SU-DHL-6 (cell line): ENCODE measurements at regions not wholly inside any gene's neighbourhood (a gene's known extent, or its start where the extent isn't known, plus 50 kb on each side); places are given as distances from the start of the nearest gene placed in this dataset.

Source experiments
- H2AFZ ChIP-seq: fragments of 200-600 bp; sonication (generic); 2 replicates; pipeline ENCODE4 v1.6.1; 2014; ENCODE audit warnings: low read depth, mild to moderate bottlenecking, moderate library complexity, mixed read lengths, antibody characterized with exemption, low read length; ENCODE audit not compliant: severe bottlenecking
- H3F3A ChIP-seq: fragments of 200-600 bp; shearing (Covaris generic); 2 replicates; pipeline ENCODE4 v1.6.0; 2016; ENCODE audit warnings: antibody characterized with exemption, mild to moderate bottlenecking; ENCODE audit not compliant: insufficient read depth
- H3K27ac ChIP-seq: fragments of 200-600 bp; sonication (generic); 2 replicates; pipeline ENCODE4 v1.5.1; 2016; ENCODE audit warnings: low read depth, mild to moderate bottlenecking, low read length, moderate library complexity, mixed read lengths
- H3K27me3 ChIP-seq: fragments of 200-600 bp; sonication (generic), shearing (Covaris generic); 2 replicates; pipeline ENCODE4 v1.6.0; 2014; ENCODE audit warnings: mild to moderate bottlenecking, low read length
- H3K36me3 ChIP-seq: fragments of 200-600 bp; sonication (generic); 2 replicates; pipeline ENCODE4 v1.6.1; 2014; ENCODE audit warnings: mild to moderate bottlenecking, low read length, mixed read lengths
- H3K4me2 ChIP-seq: fragments of 300-600, 200-600 bp; shearing (Covaris generic), sonication (generic); 2 replicates; pipeline ENCODE4 v1.6.0; 2014; ENCODE audit warnings: low read length, low read depth, mild to moderate bottlenecking; ENCODE audit not compliant: poor library complexity, severe bottlenecking
- H3K4me3 ChIP-seq: fragments of 200-600 bp; sonication (generic); 2 replicates; pipeline ENCODE4 v1.5.1; 2014; ENCODE audit warnings: antibody characterized with exemption, low read length, mild to moderate bottlenecking, mixed read lengths; ENCODE audit not compliant: insufficient read depth, poor library complexity, severe bottlenecking
- H3K79me2 ChIP-seq: fragments of 200-600 bp; sonication (generic); 2 replicates; pipeline ENCODE4 v1.6.1; 2014; ENCODE audit warnings: mild to moderate bottlenecking, low read length, moderate library complexity; ENCODE audit not compliant: insufficient read depth
- H3K9ac ChIP-seq: fragments of 200-600 bp; sonication (generic); 2 replicates; pipeline ENCODE4 v1.7.0; 2014; ENCODE audit warnings: mild to moderate bottlenecking, low read length
- H3K9me2 ChIP-seq: fragments of 200-600 bp; sonication (generic); replicated peaks from 2 replicates; pipeline ENCODE4 v1.6.1; 2014; ENCODE audit warnings: low read length; ENCODE audit not compliant: insufficient read depth
- H3K9me3 ChIP-seq: fragments of 200-600 bp; sonication (generic); 2 replicates; pipeline ENCODE4 v1.6.1; 2014; ENCODE audit warnings: low read length, mixed read lengths; ENCODE audit not compliant: insufficient read depth
- H4K20me1 ChIP-seq: fragments of 200-600 bp; sonication (generic); 2 replicates; pipeline ENCODE4 v1.6.1; 2014; ENCODE audit warnings: low read depth, mild to moderate bottlenecking, antibody characterized with exemption, low read length, moderate library complexity, mixed read lengths
- EZH2phosphoT487 ChIP-seq: fragments of 200-600 bp; sonication (generic), shearing (Covaris generic); conservative IDR thresholded peaks from 2 replicates; pipeline ENCODE4 v1.6.1; 2018; ENCODE audit warnings: mild to moderate bottlenecking, antibody characterized with exemption, low read length, moderate library complexity, mixed read lengths
- TF ChIP-seq, protein P1 (sequence below): fragments of 200-600 bp; sonication (generic); IDR thresholded peaks from one replicate; pipeline ENCODE4 v1.5.1; 2017; ENCODE audit warnings: antibody characterized with exemption, mild to moderate bottlenecking, low read length, moderate library complexity; ENCODE audit not compliant: insufficient read depth, poor library complexity, severe bottlenecking

DNA sequence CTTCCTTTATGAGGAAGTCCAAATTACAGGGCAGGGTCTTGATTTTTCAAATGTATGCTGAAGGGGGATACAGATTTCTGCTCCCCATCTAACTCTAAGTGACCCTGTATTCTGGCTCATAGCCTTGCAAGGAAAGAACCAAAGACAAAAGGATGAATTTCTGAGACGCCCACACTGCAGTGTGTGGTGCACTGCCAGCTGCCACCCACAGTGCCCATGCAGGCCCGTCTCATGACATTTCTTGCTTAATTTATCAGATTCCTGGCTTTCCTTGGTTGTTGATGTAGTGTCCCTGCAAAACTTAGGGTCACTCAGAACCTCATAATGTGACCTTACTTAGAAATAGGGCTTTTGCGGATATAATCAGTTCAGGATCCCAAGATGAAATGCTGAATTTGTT, 68.0 kb downstream of the CBLN4 start:
- Histone ChIP-seq H3K9ac (no peak overlapping the region), H3K27me3 (no peaks in the 10 kb centered on the region), H3K79me2 (no peaks in the 10 kb centered on the region), H3K36me3 (no peaks in the 10 kb centered on the region), H2AFZ (no peak overlapping the region), H3K27ac (no peak overlapping the region), H4K20me1 (no peaks in the 10 kb centered on the region), H3K9me2 (no peaks in the 10 kb centered on the region), H3K4me2 (no peak overlapping the region), H3F3A (no peaks in the 10 kb centered on the region), H3K4me3 (no peak overlapping the region), H3K9me3 (no peaks in the 10 kb centered on the region)
- TF ChIP-seq EZH2phosphoT487, result no peak
- TF ChIP-seq, protein P1, sequence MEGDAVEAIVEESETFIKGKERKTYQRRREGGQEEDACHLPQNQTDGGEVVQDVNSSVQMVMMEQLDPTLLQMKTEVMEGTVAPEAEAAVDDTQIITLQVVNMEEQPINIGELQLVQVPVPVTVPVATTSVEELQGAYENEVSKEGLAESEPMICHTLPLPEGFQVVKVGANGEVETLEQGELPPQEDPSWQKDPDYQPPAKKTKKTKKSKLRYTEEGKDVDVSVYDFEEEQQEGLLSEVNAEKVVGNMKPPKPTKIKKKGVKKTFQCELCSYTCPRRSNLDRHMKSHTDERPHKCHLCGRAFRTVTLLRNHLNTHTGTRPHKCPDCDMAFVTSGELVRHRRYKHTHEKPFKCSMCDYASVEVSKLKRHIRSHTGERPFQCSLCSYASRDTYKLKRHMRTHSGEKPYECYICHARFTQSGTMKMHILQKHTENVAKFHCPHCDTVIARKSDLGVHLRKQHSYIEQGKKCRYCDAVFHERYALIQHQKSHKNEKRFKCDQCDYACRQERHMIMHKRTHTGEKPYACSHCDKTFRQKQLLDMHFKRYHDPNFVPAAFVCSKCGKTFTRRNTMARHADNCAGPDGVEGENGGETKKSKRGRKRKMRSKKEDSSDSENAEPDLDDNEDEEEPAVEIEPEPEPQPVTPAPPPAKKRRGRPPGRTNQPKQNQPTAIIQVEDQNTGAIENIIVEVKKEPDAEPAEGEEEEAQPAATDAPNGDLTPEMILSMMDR, result no peak

DNA sequence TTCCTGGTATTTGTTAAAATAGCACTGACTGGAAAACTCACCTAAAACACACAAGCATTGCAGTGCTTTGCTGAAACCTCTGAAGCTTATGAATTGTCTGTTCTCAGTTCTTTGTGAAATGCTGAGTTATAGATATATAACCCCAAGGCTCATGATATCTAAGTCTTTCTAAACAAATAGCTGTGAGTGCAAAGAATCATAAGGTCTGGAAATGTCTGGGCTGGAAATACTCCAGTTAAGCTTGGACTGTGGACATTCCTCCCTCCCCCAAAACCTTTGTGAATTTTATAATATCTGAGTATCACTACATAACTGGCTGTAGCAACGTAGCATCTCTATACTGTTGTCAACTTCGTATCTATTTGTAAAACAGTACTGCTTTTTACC, 69.1 kb downstream of the CBLN4 start:
- Histone ChIP-seq H2AFZ (no peak overlapping the region), H3K4me2 (no peak overlapping the region), H3K36me3 (no peaks in the 10 kb centered on the region), H3K9me3 (no peaks in the 10 kb centered on the region), H3K27me3 (no peaks in the 10 kb centered on the region), H3F3A (no peaks in the 10 kb centered on the region), H3K9me2 (no peaks in the 10 kb centered on the region), H3K4me3 (no peak overlapping the region), H3K27ac (no peak overlapping the region), H3K9ac (no peak overlapping the region), H4K20me1 (no peaks in the 10 kb centered on the region), H3K79me2 (no peaks in the 10 kb centered on the region)
- TF ChIP-seq, protein P1, result no peak
- no peak for TF ChIP-seq EZH2phosphoT487

DNA sequence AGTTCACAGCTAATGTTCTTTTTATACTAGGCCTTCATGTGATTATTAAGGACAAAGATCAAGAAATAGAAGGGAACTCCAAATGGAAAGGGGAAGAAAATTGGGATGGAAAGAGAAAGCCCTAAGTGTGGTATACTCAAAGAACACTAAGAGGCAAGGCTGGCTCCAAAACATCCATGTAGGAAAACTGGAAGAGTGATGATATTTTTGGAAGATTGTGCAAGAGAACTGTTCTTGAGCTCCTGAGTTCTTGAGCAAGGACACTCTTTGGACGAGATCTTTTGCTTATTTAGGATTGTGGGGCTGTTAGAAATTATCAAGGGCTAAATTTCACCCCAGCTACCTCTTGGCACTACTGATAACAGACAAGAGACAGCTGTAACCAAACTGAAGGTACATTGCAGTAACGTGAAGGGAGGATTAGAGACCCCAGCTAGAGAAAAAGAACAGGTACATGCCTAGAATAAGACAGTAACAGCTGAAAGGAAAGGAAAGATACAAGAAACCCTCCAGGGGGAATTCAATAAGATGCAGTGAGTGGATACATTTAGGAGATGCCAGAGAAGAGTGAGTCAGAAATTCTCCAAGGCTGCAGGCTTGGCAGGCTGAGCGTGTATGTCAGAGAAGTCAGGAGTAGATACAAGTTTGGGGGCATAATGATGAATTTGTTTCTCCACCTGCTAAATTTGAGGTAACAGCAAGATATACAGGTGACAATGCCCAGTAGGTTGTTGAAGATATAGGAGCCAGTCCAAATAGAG, 69.7 kb downstream of the CBLN4 start:
- H4K20me1 ChIP-seq, result no peaks in the 10 kb centered on the region
- H3K27me3 ChIP-seq, result no peaks in the 10 kb centered on the region
- no peak overlapping the region for H3K27ac ChIP-seq
- no peaks in the 10 kb centered on the region for H3K36me3 ChIP-seq
- H3K9me2 ChIP-seq, result no peaks in the 10 kb centered on the region
- H3K4me2 ChIP-seq, result no peak overlapping the region
- no peak overlapping the region for H3K4me3 ChIP-seq
- H3K79me2 ChIP-seq, result no peaks in the 10 kb centered on the region
- H3K9me3 ChIP-seq, result no peaks in the 10 kb centered on the region
- no peaks in the 10 kb centered on the region for H3F3A ChIP-seq
- H3K9ac ChIP-seq, result no peak overlapping the region
- no peak for TF ChIP-seq EZH2phosphoT487
- TF ChIP-seq, protein P1, result no peak
- H2AFZ ChIP-seq, result no peak overlapping the region
